ENCODE measurements at regions not wholly inside any gene's neighbourhood (a gene's known extent, or its start where the extent isn't known, plus 50 kb on each side); places are given as distances from the start of the nearest gene placed in this dataset.

GRCh38 chr6:151186306-151186705, 53.5 kb upstream of the AKAP12 start:
- no peak for TF ChIP-seq CTCF (IDR thresholded peaks at IDR 0.05; ENCODE audit: low read depth, low read length)
- Histone ChIP-seq H3K36me3 (no peaks in the 10 kb centered on the region), H3K4me1 (ENCODE audit: low read depth) (peaks cover 6% of the 10 kb centered on the region), H3K9me3 (ENCODE audit: low read depth) (no peaks in the 10 kb centered on the region), H3K27me3 (no peaks in the 10 kb centered on the region), H3K27ac (no peak overlapping the region), H3K4me3 (no peak overlapping the region)
- no peak for DNase-seq (ENCODE audit: low read depth in 1 of 2, low spot score in 1 of 2)

GRCh38 chr6:151186804-151187330, 52.9 kb upstream of the AKAP12 start:
- no peak for DNase-seq (ENCODE audit: low read depth in 1 of 2, low spot score in 1 of 2)
- TF ChIP-seq CTCF (IDR thresholded peaks at IDR 0.05; ENCODE audit: low read depth, low read length): no peak
- no peaks in the 10 kb centered on the region for H3K36me3 ChIP-seq
- H3K27ac ChIP-seq: no peak overlapping the region
- H3K4me1 ChIP-seq (ENCODE audit: low read depth): peaks cover under 1% of the 10 kb centered on the region
- H3K27me3 ChIP-seq: no peaks in the 10 kb centered on the region
- H3K4me3 ChIP-seq: no peak overlapping the region
- no peaks in the 10 kb centered on the region for H3K9me3 ChIP-seq (ENCODE audit: low read depth)

All from cardiac muscle cell (in vitro differentiated cells and primary cell).